HG02678 (cell line): ENCODE measurements at regions not wholly inside any gene's neighbourhood (a gene's known extent, or its start where the extent isn't known, plus 50 kb on each side); places are given as distances from the start of the nearest gene placed in this dataset.
"Not testable (repeated sequence)": the region's sequence is repeated elsewhere in the genome, so short reads cannot be mapped to it uniquely, and the experiment has no call there.

Experiments
- ATAC-seq: cut with Tn5 transposase; IDR thresholded peaks from one replicate; pipeline ENCODE4 v1.9.1; 2021; ENCODE audit warnings: mild to moderate bottlenecking, moderate library complexity; ENCODE audit not compliant: unreplicated experiment

- not testable (repeated sequence) for ATAC-seq
Measured at GRCh38 chr7:34577934-34578333, 80.1 kb upstream of the NPSR1 start.

DNA sequence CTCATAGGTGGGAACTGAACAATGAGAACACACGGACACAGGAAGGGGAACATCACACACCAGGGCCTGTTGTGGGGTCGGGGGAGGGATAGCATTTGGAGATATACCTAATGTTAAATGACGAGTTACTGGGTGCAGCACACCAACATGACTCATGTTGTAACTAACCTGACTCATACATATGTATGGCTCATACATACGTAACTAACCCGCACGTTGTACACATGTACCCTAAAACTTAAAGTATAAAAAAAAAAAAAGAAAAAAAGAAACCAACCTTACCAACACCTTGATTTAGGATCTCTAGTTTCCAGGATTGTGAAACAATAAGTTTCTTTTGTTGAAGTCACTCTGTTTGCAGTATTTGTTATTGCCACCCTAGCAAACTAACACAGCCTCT, 76.3 kb upstream of the NPSR1 start:
- not testable (repeated sequence) for ATAC-seq

- no peak for ATAC-seq
Measured at GRCh38 chr7:34584526-34584925, 73.5 kb upstream of the NPSR1 start.

DNA sequence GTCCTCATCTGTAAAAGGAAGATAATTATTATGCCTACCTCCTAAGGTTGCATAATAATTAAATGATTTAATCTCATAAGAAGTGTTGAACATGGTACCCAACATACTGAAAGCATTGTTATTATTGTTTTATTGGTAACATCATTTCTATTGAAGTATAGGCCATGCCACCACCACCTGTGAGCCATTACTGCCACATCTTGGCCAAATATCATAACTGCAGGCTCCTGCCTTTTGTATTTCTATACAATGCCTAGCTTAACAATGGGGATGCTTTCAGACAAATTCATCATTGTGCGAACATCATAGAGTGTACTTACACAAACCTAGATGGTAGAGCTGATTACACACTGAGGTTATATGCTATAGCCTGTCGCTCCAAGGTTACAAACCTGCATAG, 61.1 kb upstream of the NPSR1 start:
- ATAC-seq: no peak

DNA sequence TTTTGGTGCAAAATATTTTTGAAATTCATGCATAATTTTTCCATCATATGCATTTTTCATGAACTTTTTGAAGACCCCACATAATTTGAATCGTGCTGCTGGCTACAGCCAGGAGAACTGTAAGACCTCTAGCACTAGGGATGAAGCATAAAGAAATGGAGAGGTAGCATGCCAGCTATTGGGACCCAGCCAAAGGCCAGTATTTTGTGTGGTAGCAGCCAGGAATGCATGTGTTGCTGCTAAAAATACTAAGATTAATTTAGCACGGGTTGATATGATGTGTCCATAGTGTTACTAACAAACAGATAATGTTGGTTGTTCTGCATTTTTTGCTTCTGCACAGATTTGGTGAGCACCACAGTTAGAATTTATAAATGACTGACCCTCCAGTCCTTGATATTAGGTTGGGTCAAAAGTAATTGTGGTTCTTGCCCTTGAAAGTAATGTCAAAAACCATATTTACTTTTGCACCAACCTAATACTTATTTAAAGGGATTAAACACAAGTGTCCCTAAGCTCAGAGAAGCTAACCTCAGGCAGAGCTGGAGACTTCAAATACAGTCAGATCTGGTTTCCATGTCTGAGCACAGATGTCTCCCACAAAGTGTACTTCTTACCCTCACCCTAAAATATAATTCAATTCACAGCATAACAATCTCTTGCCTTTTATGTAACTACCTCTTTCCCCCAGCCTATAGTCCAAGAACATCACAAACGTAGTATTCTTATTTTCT, 54.1 kb upstream of the NPSR1 start:
- no peak for ATAC-seq
